CD4-positive, alpha-beta T cell treated with Interferon gamma for 1 hour (primary cell): ENCODE measurements at regions not wholly inside any gene's neighbourhood (a gene's known extent, or its start where the extent isn't known, plus 50 kb on each side); places are given as distances from the start of the nearest gene placed in this dataset.

Experiments used
- DNase-seq: peaks from one replicate; pipeline ENCODE4 v3.0.0-alpha.2; 2020

DNA sequence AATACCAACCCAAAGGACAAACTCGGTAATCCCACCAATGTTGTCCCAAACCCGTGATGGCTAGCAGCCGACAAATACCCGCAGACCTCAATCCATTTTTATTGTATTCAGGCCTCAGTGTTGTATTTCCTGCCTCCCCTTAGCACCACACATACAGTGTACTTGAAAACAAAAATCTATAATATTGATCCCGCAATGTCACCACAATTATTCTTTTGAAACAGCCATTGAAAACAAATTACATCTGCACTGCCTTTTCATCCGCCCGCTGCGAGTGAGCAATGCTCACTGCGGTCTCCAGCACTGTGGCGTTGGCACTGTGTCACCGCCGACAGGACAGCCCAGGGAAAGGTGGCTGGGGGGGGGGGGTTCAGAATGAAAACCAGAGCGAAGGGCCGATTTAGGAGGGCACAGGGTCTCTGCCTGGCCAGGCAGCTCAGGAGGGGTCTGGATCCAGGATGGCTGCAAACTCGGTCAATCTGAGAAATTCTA, 385.8 kb upstream of the ZNF507 start:
- DNase-seq = no peak

- DNase-seq = no peak
Observed at GRCh38 chr19:31960474-31960873, 384.9 kb upstream of the ZNF507 start.

DNA sequence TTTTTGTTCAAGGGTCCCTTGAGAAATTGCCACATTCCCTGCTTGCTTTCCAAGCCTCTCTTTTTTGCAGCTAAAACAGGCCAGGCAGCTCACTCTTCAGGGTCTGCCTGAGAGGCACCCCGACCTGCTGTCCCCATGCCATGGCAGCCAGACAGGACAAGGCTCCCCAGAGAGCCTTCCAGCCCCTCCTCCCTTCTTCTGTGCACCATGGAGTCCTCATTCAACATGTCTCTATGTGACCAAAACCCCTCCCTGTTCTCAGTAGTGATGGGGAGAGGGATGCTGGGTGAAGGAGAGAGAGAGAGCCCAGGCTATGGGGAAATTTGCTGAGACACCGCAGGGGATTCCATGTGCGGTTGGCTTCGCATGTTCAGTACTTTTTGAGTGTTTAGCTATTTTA, 384.2 kb upstream of the ZNF507 start:
- no peak for DNase-seq

GRCh38 chr19:31961667-31962066, 383.7 kb upstream of the ZNF507 start:
- no peak for DNase-seq

DNA sequence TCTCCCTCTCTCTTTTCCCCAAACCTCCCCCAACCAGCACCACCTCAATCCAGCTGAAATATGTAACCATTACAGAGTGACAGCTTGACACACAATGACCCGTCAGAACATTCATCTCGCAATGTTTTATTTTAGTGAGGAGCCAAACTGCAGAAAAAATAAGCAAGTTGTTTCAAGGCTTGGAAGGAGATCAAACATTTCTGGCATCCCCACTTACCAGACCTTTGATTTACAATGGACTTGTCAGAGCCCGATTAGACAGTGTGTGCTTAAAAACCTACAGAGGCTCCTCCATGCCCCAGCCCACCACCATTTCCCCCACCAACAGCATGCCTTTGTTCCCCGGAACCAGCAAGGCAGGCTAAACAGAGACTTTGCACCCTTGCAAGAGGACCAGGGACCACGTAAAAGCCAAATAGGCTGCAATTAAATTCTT, 382.8 kb upstream of the ZNF507 start:
- DNase-seq = no peak

DNA sequence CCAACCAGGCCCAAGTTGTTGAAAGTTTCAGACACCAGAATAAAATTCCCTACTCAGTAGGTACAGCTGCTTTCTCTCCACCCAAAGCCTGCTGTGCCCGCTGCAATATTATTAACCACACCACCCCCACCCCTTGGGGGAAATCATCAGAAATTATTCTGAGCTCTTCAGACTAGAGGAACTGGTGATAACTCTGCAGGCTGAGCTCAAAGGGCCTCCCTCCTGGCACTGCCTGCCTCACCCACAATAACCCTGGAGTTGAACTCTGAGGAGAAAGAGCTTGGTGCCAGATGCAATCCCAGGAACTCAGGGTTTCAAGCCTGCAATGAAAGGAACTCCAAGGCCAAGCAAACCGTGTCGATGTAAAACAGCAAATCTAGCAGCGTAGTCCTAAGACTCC, 381.7 kb upstream of the ZNF507 start:
- no peak for DNase-seq

- no peak for DNase-seq
Observed at GRCh38 chr19:31969016-31969415, 376.4 kb upstream of the ZNF507 start.

DNA sequence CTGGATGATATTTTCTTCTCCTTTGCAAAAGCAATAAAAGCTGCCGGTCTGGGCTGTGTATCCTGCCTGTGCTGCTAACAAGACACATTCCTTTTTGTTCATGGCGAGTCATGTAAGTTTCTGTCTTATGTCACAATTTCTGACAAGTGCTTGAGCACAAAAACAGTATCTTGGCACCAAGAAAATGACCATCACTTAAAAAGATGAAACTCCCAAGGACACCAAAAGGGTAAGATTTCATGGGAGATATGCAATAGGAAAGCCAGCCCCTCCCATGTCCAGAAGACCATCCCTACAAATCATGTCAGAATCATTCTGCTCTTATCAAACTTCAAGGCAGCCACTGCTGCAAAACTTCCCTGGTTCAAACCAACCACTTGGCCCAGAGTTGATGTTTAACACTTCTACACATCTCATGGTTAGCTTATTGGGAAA, 375.4 kb upstream of the ZNF507 start:
- DNase-seq = no peak

- DNase-seq = no peak
Observed at GRCh38 chr19:31974290-31974689, 371.1 kb upstream of the ZNF507 start.

- DNase-seq = no peak
Observed at GRCh38 chr19:31974941-31975340, 370.5 kb upstream of the ZNF507 start.

GRCh38 chr19:31975461-31975860, 369.9 kb upstream of the ZNF507 start:
- no peak for DNase-seq

DNA sequence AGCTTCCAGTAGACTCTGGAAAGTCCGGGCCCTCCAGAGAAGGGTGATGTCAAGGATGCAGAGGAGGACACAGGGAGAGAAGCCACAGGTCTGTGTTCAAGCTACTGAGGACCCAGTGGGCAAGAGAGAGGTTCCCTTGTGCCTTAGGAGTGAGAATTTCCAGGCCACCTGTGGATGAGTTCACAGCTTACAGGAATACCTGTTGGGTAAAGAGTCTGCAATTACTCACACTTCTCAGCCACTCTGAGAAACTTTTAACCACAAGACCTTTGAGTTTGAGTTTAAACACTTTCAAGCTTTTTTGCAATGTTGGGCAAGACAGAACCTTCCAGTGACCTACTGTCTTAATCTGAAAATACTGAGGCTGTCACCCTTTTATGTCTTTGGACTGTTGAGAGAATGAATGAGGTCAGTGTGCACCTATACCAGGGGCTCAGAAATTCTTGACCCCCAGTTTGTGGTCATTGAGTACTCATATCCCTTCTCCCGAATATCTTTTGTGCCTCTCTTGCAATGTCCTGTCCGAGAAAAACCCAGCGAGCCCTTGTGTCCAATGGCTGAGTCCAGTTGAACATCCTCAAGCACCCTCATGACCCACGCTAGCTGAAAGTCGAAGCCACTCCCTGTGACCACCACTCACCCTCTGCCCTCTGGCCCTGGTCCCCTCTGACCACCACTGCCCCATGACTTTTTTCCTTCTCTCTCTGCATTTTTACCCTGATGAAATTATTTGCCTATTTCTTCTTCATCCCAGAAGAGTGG, 368.5 kb upstream of the ZNF507 start:
- DNase-seq = no peak

DNA sequence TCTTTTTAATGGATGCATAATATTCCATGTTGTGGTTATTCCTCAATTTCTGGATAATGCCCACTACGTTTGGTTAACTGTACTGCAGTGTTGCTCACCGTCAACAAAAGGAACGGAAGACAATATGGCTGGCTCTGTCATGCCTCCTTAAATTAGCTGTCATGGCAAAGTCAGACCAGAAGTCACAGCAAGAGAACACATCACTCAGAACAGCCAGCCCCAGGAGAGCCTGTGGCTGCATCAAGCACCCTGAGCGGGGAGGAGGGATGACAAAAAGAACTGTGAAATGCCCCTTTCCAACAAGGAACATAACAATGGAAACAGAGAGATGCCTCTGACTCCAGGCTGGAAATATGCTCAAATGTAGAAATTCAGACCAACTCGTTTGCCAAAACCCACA, 366.0 kb upstream of the ZNF507 start:
- no peak for DNase-seq

DNA sequence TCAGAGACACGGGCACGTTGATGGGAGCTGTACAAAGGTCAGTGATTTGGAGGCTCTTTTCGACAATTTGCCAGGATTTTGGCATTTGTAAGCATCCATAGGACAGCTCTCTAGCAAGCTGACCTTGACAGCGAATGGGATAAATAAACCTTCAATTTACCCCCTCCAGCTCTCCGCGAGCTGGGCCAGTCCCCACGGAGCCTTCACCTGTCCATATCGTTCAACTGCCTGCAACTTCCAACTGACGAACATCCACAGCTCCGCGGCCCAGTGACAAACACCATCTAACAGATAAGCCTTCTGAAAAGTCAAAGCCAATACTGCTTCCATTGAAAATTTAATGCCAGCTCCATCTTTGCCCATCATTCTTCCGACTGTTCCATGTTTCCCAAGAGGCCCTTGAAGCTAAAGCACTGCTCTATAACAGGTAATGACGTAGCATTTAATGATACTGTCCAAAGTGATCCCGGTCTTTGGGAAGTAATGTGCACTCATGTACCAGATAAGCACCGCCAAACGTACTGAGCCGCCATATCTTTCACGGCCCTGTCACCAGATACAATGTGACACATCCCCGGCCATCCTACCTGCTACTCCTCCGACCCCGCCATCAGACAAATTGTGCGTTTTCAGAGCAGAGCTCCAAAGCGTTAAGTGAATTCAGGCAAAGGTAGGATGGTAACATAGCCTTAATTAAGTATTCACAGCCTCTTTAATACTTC, 365.3 kb upstream of the ZNF507 start:
- DNase-seq = no peak

GRCh38 chr19:31980796-31981195, 364.6 kb upstream of the ZNF507 start:
- DNase-seq = no peak

DNA sequence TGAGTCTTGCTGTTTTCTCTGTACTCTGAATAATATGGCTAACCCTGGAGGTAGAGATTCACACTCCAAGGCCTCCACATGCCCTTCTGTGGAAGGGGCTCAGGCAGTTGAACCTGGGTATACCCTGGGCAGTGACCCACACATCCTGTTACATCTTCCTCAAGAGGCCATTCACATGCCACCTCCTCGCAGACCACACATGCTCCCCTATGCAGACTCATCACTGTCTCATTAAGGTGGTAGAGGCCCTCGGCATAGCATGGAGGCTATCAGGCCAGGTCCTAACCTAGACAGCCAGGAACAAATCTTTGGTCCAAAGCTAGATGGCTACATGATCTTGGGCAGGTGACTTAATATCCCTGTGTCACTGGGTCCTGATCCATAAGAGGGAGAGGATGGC, 363.9 kb upstream of the ZNF507 start:
- DNase-seq = no peak

GRCh38 chr19:31983647-31984046, 361.8 kb upstream of the ZNF507 start:
- no peak for DNase-seq

DNA sequence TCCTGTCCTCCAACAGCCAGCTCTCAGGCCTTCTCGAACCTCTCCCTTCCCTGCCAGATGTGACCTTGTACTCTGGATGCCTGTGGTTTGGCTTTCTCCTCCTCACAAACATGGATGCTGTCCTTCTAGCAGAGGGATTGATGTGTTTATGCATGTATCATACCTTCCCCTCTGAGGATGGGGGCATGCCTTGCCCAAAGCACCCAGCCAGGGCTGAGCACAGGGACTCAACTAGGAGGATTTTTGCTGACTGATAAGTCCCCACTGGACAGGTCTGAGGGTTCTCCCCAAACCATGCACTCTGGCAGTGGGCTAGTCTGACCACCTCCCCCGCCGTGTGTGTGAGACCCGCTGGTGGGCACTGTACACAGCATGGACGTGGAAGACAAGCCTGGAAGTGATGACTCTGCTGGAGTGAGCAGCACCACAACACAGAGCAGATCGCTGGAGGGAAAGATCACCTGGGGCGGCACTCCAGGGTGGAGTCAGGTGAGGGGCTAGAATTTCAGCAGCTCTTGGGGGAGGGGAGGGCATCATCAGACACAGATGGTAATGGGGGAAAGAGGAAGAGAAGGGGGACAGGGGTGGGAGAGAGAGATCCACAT, 360.3 kb upstream of the ZNF507 start:
- DNase-seq = no peak

DNA sequence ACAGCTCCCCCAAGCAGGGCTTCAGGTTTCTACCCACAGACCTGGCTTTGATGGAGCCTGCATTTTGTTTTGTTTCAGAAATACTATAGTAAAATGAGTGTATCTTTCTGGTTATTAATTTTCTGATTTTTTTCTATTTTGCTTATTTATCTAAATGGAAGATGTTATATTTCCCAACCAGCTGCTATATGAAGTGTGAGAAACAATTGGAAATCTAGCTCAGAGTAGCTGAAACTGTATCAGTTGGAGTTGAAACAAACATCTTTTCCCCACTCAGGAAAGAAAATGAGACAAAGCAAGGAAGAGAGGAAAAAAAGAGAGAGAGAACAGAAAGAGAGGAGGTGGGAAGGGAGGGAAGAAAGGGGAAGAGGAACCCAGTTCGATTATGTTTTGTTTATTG, 358.5 kb upstream of the ZNF507 start:
- no peak for DNase-seq

GRCh38 chr19:31988256-31988655, 357.2 kb upstream of the ZNF507 start:
- DNase-seq = no peak

DNA sequence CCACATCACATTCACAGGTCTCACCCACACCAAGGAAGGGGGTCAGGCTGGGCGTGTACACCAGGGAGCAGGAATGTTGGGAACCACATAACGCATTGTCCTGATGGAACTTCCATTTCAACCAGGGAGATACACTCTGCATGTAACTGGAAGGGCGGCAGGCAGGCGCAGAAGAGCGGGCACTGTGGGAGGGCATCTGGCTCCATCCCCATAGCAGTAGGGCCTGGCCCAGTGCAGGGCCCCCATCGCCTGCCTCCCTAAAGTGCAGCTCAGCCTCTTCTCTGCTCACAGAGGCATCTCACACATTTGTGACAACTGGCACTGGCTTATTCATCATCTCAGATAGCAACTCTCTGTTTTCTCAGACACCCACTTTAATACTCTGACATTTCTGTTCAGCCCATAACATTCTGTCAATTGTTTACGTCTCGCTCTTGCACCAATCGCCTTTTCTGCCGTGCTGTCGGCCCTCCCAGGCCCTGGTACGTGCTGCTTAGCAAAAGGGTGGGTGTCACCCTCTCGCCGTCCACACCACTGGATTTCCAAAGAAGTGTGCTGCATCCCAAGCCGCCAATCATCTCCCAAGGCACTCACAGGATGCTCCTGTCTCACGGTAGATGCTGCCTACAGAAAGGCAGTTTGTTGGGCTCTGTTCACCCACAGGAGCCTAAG, 353.3 kb upstream of the ZNF507 start:
- no peak for DNase-seq

DNA sequence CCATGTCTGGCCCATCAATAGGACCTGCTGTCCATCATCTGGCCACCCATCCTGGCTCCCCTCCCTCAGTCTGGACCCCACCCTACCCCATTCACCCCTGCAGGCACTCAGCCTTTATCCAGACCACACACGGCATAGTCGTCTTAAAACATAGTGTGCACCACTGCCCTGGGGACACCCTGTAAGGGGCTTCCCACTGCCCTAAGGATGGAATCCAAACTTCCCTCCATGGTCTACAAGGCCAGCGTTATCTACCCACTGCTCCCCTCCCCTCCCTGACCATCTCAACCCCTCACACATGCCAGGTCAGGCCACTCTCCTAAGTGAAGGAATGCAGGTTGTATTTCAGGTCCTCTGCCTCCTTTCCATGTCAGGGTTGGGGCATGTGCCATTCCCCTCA, 352.7 kb upstream of the ZNF507 start:
- no peak for DNase-seq

- DNase-seq = no peak
Observed at GRCh38 chr19:31995546-31995945, 349.9 kb upstream of the ZNF507 start.
